Left hindlimb (tissue), 1 donor: ENCODE measurements at regions not wholly inside any gene's neighbourhood (a gene's known extent, or its start where the extent isn't known, plus 50 kb on each side); places are given as distances from the start of the nearest gene placed in this dataset.
"Not testable (repeated sequence)": the region's sequence is repeated elsewhere in the genome, so short reads cannot be mapped to it uniquely, and the experiment has no call there.

ENCODE experiments used
- DNase-seq: peaks from one replicate; pipeline ENCODE4 v3.0.0-alpha.2; 2018

GRCh38 chr5:163185315-163185714 lies 252.1 kb upstream of the CCNG1 start:
- DNase-seq, result no peak

GRCh38 chr5:163189023-163189553 lies 248.3 kb upstream of the CCNG1 start:
- no peak for DNase-seq

DNA sequence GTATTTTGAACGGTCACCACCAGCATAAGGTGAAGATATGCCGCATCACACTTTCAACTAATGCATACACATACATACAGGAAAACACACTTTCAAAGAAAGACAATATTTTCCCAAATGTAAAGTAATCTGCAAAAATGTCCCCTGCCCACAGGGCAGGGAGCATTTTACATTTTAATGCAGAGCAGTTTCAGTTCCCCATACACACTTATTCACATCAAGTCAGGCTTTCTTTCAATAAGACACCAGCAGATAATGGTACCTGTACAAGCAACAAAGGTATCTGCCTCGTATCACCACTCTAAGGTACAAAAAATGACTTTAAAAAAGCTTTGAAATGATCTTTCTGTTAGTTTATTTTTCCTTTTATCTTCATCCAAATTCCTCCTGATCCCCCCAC lies 247.1 kb upstream of the CCNG1 start:
- DNase-seq, result no peak

DNA sequence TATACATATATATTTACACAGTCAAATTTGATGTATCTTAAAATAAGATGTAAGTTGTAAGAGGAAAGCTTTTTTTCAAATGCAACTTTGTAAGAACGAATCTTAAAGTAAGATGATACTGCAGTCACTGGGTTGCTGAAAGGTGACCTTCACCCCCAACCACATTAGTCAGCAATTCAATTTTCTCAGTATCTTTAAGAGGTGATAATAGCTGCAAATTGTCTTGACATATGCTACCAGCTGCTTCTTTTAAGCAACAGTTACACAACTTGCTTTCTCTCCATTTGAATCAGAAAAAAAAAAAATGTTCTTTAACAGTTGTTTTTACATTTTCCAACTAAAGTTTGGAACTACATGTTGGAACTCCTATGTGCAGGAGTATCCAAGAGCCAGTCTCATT lies 246.6 kb upstream of the CCNG1 start:
- no peak for DNase-seq

- no peak for DNase-seq
These were observed 243.5 kb upstream of the CCNG1 start for GRCh38 chr5:163193886-163194285.

DNA sequence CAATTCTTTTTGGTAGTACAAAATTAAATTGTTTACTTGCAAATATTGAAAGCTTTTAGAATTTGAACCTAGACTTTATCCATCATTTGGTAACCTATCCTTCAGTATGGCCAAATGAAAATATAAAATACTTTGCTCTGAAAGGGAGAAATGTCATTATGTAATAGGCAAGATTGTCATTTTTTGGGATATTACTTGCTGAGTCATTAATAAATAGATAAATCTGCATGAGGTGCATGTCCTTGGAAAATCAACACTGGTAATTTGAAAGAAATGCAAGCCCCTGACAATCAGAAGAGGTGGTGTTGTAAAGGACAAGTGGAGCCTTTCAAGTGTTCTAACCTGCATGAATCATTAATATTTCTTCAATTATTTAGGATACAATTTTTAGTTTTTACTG lies 231.8 kb upstream of the CCNG1 start:
- DNase-seq, result no peak

DNA sequence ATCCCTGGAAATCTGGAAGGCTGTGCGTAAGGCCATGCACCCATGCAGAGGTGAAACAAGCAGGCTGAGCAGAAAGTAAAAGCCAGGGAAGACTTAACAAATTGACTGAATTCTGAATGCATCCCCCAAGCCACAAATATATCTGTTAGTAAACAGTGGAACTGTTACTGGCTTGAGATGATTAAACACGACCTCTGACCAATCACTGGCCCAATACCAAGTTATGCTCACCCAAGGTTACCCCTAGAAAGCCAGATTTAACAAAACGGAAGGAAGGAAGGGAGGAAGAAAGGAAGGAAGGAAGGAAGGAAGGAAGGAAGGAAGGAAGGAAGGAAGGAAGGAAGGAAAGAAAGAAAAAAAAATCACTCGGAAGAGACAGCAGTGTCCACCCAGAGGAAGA lies 215.8 kb upstream of the CCNG1 start:
- DNase-seq, result no peak

GRCh38 chr5:163222982-163223381 lies 214.4 kb upstream of the CCNG1 start:
- DNase-seq, result no peak

DNA sequence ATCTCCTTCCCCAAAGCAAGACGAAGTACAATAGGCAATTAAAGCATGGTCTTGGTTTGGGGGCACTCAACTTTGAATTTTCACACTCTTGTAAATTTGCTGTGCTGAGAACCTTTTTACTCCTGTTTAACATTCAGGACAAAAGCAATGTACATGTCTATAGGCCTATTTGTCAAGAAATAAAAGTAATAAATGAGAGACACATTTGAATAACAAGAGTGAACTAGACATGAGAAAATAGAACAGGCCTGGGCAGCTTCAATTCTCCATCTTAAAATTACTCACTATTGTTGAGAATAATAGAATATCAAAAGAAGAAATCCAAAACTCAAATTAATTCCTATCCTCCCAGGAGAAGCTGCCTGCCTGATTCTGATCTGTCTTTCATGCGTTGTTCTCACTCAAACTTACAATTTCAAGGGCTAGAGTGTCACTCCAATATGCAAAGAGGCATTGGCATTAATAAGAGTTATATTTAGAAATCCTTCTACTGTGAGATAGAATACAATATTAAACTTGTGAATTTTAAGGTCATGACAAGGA lies 192.9 kb upstream of the CCNG1 start:
- DNase-seq, result no peak

DNA sequence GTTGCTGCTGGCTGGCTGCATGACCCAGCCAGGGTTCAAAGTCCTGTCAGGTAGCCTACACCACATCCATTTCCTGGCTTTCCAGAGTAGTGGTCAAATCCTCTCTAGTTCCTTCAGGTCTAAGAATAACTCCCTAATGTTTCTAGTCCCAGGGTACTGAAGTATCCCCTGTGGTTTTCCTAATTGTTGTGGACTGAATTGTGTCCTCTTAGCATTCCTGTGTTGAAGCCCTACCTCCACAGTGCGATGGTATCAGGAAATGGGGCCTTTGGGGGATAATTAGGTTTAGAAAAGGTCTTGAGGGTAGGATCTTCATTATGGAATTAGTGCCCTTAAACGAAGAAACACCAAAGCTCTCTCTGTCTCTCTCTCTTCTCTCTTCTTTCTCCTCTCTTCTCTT lies 191.8 kb upstream of the CCNG1 start:
- no peak for DNase-seq

DNA sequence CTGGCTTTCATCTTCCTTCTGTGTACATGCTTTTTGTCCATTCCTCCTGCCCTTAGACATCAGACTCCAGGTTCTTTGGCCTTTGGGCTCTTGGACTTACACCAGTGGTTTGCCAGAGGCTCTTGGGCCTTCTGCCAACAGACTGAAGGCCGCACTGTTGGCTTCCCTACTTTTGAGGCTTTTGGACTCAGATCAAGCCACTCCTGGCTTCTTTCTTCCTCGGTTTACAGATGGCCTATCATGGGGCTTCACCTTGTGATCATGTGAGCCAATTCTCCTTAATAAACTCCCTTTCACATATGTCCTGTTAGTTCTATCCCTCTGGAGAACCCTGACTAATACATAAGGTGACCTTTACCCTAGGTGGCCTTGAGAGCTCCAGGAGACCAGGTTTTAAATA lies 189.1 kb upstream of the CCNG1 start:
- no peak for DNase-seq

DNA sequence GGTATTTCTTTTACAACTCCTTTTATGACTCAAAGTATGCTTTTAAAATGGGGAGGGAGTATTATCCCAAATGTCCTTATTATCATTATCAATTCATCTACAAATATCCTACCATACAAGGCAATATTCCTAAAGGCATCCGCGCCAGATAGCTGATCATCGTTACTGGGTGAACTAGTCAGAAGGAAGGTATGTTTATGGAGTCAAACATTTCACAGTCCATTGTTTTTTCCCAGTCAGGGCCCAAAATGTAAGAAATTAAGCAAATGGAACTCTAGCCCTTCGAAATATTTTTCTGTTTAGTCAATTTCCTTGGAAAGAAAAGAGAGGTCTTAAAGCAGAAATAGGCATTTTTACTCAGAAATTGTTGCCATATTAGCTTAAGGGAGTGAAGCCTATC lies 188.5 kb upstream of the CCNG1 start:
- DNase-seq, result no peak

DNA sequence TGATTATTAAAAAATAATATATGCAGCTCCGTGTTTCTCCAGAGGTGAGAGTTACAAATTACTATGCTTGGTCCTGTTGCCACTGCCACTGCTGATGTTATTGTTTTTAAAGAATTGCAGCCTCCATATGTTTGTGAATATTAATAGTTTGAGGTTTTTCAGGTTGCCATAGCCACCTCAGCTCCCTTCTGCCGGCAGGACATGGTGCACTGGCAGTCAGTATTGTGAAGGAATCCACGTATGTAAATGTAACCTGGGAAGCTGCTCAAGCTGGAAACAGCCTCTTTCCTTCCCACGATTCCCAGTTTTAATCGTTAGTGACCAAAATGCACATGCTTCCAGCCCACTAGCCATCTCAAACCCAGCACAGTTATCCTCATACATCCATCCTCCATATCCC lies 184.4 kb upstream of the CCNG1 start:
- no peak for DNase-seq

DNA sequence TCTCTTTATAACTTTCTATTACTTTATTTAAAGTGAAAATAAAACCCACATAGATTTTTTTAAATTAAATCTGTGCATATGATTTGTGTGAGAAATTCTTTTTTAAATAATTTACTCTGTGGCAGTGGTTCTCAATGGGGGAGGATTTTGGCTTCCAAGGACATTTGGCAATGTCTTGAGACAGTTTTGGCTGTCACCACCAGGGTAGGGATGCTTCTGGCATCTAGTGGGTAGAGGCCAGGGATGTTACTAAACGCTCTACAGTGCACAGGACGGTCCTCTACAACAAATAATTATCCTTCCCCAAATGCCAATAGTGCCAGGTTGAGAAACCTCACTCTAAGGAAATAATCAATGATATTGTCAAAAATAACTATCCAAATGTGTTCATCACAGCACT lies 177.9 kb upstream of the CCNG1 start:
- no peak for DNase-seq

- DNase-seq, result no peak
These were observed 176.9 kb upstream of the CCNG1 start for GRCh38 chr5:163260471-163260870.

DNA sequence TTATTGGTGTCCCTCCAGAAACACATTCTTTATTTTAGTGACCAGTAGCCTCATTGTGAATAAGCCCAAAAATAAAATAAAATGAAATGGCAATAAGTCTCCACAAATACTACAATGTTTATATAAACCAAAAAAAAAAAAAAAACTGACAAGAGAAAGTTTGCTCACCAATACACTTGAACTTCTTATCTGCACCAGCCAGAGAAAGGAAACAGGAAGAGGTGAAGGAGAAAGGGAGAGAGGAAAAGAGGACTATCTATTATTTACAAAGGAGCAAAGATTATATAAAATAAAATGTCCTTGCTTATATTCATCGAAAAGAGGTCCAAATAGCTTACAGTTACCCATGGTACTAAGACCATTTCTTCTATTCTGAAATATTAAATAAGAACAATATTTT lies 176.4 kb upstream of the CCNG1 start:
- no peak for DNase-seq

GRCh38 chr5:163261647-163262269 lies 175.6 kb upstream of the CCNG1 start:
- DNase-seq, result no peak

DNA sequence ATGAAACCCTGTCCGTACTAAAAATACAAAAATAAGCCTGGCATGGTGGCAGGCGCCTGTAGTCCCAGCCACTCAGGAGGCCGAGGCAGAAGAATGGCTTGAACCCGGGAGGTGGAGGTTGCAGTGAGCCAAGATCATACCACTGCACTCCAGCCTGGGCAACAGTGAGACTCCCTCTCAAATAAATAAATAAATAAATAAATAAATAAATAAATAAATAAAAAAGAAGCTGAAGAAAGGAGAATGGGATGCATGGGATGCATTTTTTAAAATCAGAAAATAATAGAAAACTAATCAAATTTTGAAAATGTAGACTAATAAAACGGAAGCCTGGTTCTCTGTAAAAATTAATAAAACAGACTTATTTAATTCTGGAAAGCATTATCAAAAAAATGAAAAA lies 171.1 kb upstream of the CCNG1 start:
- not testable (repeated sequence) for DNase-seq

GRCh38 chr5:163269624-163270023 lies 167.8 kb upstream of the CCNG1 start:
- DNase-seq, result no peak

DNA sequence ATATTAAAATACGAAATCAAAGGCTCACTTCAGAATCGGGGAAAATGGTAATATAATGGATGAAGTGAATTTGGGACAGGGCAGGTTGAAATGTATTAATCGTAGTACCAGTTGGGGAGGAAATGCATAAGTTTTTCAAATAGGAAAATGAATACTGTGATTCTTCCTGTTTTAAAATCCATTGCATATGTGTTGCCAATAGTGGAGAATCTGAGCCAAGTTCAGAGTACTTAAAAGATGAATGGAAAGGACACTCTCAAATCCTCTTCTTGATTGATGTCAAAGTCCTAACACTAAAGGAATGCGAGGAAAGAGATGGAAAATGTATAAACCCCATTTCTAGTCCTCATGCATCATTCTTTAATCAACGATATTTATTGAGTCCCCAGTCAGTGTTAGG lies 160.9 kb upstream of the CCNG1 start:
- no peak for DNase-seq

- DNase-seq, result not testable (repeated sequence)
These were observed 156.5 kb upstream of the CCNG1 start for GRCh38 chr5:163280897-163281296.

- no peak for DNase-seq
These were observed 155.9 kb upstream of the CCNG1 start for GRCh38 chr5:163281512-163281911.

DNA sequence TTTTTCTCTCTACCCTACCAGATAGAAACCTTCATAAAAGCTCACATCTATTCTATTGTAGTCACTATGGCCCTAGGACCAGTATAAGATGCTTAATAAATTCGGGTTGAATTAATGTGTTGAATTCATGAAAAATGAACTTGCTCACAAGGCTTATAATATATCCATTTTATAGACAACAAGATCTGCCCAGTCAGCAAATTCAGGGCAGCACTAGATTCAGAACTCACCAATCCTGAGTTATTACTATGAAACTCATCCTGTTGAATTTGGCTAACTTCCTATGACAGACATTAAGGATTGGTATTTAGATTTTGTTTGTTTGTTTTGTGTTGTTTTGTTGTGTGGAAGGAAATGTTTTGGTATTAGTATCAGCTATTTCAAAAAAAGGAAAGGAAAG lies 143.6 kb upstream of the CCNG1 start:
- no peak for DNase-seq

- DNase-seq, result no peak
These were observed 133.7 kb upstream of the CCNG1 start for GRCh38 chr5:163303718-163304117.

DNA sequence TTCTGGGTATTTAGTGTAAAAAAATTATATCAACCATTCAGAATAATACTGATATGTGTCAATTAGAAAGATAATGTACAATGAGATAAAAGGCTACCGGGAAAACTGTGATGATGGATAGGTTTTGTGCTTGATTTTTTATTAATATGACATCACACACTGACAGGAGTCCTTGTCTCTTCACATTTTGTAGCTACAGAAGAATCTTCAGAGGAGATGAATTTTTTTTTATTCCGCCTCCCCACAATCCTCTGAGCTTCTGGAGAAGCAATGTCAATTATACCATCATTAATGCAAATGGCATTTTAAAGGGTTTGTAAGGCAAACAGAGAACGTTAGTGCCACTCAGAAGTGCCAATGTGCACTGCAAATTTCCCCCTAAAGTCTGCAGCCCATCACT lies 131.7 kb upstream of the CCNG1 start:
- DNase-seq, result no peak
